ENCODE measurements at regions not wholly inside any gene's neighbourhood (a gene's known extent, or its start where the extent isn't known, plus 50 kb on each side); places are given as distances from the start of the nearest gene placed in this dataset.
"Not testable (repeated sequence)": the region's sequence is repeated elsewhere in the genome, so short reads cannot be mapped to it uniquely, and the experiment has no call there.

DNA sequence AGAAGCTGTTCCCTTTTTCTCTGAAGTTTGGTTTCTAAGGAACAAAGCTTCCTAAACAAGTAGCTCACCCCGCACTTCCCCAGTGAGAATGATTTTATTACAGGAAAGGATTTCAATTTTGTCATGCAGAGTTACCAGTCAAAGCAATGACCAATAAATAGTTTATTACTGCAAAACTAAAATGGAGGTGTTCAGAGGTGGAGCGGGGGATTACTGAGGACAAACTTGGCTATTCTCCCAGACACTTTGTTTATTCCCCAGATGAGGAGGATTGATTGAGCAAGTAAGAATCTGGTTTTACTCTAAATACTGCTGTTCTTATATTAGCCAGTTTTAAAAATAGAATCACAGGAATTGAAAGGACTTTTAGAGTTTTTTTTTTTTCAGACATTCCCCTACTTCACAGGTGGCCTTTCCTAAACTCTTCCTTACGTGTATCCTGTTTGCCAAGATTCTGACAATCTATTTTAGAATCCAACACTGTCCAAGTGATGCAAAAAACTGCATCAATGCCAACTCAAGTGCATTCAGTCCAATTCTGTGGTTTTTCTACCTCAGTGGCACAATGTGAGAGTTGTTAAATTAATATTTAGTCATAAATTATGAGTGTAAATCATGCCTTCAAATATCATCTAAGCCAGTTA, 136.1 kb downstream of the TNFSF18 start:
- in situ Hi-C loops (cut with MboI; ENCODE audit: low sequenced_read_pairs): no loop called here

DNA sequence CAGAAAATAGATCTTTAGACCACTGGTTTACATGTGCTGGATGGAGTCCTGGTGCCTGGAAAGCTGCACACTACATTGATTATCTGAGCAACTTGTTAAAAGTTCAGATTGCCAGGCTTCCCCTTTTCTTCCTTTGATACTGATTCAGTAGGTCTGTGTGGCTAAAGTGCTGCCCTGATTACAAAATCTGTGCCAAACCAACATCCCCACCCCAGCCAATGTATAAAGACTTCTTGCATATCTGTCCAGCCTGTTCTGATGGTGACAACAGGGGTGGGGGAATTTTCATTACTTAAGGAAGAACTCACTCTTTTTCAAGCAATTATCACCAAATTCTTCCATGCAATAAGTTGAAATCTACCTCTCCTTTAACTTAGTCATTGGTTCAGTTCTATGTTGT, 135.5 kb downstream of the TNFSF18 start:
- in situ Hi-C loops (cut with MboI; ENCODE audit: low sequenced_read_pairs): no loop called here

DNA sequence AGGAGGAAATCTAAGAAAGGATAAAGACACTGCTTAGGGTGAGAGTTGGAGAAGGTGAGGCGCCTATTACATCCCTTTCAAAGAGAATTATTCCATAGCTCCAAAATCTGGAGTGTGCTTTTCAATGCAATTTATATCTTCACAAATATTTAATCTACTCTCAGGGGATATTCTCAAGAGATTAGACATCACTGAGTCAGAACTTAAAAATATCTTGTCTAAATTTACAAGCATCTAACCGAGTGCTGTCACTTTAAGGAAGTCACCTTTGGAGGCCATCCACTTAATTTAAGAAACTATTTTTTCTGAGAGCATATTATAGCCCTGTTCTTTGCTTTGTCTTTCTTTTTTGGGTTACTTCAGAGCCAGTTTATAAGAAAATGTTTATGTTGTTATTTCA, 134.6 kb downstream of the TNFSF18 start:
- in situ Hi-C loops (cut with MboI; ENCODE audit: low sequenced_read_pairs): no loop called here

DNA sequence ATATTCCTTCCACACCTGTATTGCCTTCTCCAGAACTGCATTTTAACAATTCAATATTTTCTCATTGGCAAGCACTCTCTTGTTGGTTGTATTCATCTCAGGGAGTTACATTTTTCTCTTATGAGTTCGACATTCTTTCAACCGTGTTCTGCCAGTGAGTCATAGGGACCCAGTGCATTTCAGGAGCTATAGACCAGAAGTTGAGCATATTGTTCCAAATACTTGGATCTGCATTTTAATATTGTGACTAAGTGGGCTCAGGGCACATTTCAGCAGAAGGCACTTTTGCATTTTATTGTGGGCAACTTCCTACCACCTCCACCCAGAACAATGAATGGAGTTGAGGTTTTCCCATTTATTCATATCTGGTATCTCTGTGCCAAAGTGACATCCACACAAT, 132.8 kb downstream of the TNFSF18 start:
- in situ Hi-C loops (cut with MboI; ENCODE audit: low sequenced_read_pairs): no loop called here

DNA sequence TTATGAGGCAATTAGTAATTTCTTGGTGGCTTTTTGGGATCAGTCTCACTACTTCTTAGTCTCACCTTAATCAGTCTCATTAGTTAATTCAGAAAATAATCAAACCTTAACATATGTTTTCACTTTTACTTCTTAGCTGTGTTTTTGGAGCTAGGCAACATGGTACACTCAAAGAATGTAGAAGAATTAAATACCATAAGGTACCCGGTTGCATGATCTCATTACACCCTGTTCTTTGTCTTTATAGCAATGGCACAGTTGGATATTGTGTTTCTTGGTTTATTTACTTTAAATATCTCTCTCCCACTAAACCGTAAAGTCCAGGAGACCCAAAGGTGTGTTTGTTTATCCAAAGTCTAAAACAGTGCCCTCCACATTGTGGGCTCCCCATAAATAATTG, 132.3 kb downstream of the TNFSF18 start:
- in situ Hi-C loops (cut with MboI; ENCODE audit: low sequenced_read_pairs): no loop called here

DNA sequence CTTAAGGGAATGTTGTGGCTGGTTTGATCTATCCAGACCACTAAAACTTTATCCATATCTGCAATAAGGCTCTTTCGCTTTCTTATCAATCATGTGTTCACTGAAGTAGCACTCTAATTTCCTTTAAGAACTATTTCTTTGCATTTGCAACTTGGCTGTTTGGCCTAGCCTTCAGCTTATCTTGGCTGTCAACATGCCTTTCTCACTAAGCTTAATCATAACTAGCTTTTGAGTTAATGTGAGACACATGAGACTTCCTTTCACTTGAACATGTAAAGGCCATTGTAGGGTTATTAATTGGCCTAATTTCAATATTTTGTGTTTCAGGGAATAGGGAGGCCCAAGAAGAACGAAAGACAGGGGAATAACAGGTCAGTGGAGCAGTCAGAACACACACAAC, 124.7 kb downstream of the TNFSF18 start:
- in situ Hi-C loops (cut with MboI; ENCODE audit: low sequenced_read_pairs): no loop called here

DNA sequence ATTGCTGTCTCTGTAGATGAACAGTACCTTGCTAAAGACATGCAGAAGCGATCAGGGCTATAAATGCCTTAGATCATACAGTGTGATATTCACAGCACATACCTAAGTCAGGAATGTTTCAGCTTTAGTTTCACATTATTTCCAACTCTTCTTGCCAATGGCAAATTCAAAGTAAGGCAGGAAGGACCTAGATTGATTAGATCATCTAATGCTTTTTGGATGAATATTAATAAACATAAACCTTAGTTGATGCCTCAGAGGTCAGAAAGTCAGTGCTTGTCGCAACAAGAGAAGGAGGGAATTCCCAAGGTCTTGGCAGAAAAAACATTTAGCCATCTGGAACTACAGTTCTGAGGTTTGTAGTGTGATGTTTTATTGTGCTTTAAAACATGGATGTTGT, 122.3 kb downstream of the TNFSF18 start:
- in situ Hi-C loops (cut with MboI; ENCODE audit: low sequenced_read_pairs): no loop called here

DNA sequence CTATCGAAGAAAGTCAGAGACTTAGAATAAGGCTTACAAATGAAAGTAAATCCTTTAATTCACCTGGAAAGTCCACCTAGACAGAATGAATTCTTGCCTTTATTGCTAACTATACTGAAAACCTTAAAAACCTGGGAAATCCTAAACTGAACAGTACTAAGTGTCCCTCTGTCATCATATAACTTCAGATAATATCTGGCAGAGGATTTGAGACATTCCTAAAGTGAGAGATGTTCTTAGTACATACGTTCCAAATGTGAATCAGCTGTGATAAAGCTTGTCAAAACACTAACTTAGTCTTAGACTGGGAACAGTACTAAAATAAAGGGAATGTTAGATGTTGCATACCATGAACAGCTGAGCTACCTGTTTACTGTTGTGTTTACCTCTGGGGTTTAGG, 121.7 kb downstream of the TNFSF18 start:
- in situ Hi-C loops (cut with MboI; ENCODE audit: low sequenced_read_pairs): no loop called here

DNA sequence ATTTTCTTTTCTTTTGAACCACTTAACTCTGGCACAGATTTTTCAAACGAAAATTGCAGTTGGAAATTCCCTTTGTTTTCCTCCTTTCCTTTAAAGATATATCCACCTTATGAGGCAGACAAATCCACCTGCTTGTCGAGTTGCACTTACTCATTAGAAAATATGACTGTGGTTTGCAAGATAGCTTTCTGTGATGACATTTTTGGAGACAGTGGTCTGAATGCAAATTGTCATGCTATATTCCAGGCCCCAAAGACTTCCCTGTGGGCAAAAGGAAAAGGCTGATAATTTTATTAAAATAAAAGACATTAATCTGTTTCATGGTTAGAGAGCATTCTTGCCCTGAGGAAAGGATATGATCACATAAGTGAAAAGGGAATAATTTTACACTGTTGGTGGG, 120.6 kb downstream of the TNFSF18 start:
- in situ Hi-C loops (cut with MboI; ENCODE audit: low sequenced_read_pairs): no loop called here

DNA sequence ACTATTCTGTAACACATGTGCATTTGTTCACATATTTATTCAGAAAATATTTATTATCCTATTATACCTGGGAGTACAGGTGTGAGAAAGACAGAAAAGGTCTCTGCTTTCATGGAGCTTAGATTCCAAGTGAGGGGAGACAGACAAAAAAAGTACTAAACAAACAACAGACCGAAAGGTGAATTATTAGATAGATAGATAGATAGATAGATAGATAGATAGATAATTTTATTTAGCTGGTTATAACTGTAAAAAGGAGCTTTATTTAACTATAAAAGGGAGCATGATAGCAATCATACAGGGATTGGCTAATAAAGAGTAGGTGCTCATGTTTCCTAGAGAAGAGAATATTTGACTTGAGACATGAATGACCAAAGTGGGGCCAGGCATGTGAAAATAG, 119.4 kb downstream of the TNFSF18 start:
- in situ Hi-C loops (cut with MboI; ENCODE audit: low sequenced_read_pairs): no loop called here

DNA sequence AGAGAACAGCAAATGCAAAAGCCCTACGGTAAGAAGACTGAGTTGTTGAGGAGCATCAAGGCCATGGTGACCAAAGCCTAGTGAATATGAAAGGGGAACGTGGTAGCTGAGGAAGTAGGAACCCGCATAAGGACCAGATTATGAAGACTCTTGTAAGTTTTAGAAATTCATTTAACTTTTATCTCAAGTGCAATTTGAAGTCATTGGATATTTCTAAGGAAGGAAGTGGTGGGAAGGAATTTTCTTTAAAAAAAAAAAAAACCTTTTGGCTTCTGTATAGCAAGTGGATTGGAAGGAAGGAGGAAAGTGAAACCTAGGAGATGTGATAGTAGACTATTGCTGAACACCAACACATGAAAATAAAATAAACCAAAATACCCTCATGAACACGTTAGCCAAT, 119.0 kb downstream of the TNFSF18 start:
- in situ Hi-C loops (cut with MboI; ENCODE audit: low sequenced_read_pairs): no loop called here

DNA sequence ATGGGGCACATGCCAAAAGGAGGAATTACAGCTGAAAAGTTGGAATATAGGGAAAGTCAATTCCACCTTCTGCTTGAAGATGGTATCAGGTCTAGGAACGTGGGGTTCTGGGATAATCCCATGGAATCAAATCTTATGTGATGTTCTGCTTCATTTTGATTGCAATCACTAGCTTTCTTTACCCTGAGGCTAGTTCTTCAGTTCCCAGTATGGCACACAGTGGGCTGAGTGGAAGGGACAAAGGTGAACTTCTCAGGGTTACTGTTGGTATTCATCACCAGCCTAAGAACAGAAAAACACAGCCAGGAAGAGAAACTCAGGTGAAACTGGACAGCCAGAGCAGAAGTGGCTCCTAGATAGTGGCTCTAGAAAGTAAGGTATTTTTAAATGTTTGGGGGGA, 117.8 kb downstream of the TNFSF18 start:
- in situ Hi-C loops (cut with MboI; ENCODE audit: low sequenced_read_pairs): no loop called here

DNA sequence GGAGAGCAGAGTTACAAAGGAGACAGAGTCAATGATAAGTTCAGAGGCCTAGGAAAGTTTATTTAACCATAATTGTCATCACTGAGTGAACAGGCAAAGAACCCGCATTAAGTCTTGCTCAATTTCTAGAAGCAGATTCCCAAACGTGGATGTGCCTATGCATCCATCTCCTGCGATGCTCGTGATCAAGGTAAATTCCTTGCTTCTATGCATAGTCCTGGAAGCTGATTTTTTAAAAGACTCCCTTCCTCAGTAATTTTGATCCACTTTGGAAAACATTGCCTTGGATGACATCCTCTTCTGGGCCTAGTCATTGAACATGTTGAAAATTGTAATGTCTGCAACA, 116.4 kb downstream of the TNFSF18 start:
- in situ Hi-C loops (cut with MboI; ENCODE audit: low sequenced_read_pairs): no loop called here

DNA sequence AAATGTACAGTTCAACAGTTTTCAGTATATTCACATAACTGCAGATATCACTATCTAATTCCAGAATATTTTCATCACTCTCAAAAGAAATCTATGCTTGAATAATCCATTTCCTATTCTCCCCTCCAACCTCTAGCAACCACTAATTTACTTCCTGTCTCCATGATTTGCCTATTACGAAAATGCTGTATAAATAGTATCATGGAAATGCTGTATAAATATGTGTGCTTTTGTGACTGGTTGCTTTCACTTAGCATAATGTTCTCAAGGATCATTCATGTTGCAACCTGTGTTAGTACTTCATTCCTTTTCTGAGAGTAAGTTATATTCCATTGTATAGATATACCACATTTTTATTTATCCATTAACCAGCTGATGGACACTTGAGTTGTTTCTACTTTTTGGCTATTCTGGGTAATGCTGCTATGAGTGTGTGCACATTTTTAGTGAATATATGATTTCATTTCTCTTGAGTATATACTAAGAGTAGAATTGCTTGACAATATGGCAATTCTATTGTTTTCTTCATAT, 115.6 kb downstream of the TNFSF18 start:
- in situ Hi-C loops (cut with MboI; ENCODE audit: low sequenced_read_pairs): no loop called here

DNA sequence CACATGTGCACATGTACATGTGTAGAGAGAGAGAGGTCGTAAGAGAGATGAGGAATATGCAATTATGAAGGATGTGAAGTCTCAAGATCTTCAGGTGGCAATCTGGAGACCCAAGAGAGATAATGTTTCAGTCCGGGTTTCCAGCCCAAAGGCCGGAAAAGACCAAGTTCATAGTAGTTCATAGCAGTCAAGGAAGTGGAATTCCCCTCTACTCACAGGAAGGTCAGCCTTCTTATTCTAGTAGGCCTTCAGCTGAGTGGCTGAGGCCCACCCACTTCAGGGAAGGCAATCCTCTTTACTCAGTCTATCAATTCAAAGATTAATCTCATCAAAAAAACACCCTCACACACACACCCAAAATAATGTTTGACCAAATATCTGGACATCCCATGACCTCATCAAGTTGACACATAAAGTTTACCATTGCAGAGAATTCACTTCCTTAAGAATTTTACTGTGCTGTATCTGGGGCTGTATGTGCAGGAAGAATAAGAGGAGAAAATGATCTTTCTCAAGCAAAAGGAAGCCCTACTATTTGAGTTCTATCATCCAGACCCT, 114.6 kb downstream of the TNFSF18 start:
- in situ Hi-C loops (cut with MboI; ENCODE audit: low sequenced_read_pairs): no loop called here

DNA sequence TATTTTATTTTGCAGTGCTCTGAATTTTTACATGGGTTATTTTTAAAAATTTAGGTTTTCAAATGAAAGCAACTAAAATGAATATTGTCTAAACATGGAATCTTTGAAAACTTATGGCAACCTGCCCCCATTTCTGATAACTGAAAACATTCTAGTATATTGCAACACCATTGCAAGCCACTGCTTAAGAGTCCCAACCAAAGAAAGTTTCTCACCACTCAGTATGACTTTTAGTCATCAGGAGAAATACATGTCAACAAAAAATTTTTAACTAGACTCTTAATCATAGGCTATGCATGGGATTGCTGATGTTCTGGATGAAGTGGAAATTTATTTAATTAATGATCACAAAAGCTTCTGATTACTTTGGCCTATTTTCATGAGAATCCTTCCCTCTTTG, 112.1 kb downstream of the TNFSF18 start:
- in situ Hi-C loops (cut with MboI; ENCODE audit: low sequenced_read_pairs): no loop called here

DNA sequence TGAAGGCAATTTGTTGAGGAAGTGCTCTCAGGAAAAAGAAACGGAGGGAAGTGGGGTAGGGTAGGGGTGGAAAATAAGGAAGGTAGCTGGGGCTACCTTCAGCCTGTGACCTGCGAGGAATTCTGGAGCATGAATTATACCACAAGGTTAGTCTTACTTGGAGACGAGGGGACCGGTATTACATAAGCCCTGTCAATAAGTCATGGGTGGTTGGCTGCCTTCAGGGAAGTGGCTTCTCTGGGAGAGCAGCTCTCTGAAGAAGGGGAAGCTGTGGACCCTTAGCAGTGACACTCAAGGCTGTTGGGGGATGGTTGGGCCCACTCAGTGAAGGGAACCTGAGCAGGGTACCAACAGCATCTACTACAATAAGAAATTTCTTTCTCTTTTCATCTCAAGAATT, 111.3 kb downstream of the TNFSF18 start:
- in situ Hi-C loops (cut with MboI; ENCODE audit: low sequenced_read_pairs): no loop called here

DNA sequence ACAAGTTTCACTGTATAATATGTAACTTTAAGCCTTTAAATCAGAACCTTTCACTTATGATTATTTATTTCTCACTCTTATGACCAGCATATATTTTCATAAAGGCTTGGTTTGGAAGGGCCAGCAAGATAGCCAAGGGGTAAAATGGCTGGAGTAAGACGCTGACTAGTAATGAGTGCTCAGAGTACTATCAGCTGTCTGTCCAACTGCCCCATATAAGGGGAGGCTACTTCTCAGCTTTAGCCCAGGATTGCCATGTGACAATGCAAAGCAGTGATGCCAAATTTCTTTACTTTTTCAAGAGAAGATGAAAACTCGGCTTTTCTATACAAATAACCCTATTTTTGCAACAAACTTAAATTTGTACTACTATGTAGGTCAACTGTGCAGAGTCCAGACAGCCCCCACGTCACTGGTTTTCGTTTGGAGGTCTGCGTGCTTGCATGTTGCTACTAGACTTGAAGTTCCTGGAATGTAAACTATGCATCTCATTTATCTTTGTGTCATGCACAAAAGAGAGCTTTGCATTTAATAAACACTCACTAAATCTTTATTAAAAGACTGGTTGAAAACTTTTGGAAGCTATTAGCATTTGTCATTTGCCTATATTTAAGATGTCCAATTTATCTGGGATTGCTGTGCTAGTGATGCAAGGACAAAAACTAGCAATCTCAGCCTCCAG, 110.4 kb downstream of the TNFSF18 start:
- in situ Hi-C loops (cut with MboI; ENCODE audit: low sequenced_read_pairs): no loop called here

DNA sequence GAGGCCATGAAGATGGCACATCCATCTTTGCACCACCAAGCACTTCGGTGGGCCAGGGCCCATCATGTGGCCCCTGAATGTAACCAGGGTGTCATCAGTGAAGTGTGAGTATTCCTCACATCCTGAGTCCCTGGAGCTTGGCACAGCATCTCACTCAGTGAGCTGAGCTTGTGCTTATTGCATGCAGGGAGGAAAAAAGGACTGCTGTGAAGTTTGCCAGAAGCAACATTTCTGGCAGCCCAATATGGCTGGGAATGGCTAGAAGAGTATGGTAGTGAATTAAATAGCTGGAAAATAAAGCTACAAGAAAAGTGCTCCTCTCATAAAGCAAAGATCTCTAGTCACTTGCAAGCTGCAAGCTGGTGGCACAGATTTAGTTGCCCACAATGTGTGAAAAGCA, 109.3 kb downstream of the TNFSF18 start:
- in situ Hi-C loops (cut with MboI; ENCODE audit: low sequenced_read_pairs): no loop called here

DNA sequence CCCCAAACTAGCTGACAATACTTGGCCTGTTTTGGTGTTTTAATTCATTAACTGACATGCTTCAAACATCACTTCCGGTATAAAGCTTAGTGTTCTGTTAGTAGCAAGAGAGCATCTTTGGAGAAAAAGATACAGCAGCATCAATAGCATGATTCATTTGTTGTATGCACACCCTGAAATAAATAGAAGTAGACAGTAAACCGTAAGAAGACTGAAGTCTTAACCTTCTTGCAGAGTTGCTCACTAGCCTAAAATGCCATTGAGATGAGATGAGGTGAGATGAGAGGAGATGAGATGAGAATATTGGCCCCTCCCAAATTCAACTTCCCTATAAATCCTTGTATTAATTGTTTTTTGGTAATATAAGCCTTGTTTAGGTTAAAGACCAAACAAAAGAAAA, 108.8 kb downstream of the TNFSF18 start:
- in situ Hi-C loops (cut with MboI; ENCODE audit: low sequenced_read_pairs): no loop called here

DNA sequence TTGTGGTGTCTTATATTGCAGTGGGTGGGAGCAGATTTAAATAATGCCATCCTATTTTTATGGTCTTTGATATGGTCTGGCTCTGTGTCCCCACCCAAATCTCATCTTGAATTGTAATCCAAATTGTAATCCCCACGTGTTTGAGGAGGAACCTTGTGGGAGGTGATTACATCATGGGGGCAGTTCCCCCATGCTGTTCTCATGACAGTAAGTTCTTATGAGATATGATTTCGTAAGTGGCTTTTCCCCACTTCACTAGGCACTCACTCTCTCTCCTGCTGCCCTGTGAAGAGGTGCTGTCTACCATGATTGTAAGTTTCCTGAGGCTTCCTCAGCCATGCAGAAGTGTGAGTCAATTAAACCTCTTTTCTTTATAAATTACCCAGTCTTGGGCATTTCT, 107.6 kb downstream of the TNFSF18 start:
- in situ Hi-C loops (cut with MboI; ENCODE audit: low sequenced_read_pairs): not testable (repeated sequence)

DNA sequence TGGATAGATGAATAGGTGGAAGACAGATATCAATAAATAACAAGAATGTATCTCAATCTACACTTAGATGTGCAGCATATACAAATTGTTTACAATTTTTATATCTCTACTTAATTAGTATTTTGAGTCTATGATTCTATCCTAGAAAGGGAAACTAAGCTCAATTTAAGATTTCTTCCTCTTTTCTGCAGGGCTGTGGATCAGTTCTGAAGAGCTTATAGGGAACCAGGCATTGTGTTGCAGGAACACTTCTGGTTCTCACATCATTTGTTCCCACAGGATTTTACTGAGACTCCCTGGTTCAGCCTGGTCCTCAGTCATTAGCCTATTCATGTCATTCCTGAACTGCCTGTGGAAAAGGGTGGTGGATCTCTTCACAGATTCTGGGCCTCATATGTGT, 105.8 kb downstream of the TNFSF18 start:
- in situ Hi-C loops (cut with MboI; ENCODE audit: low sequenced_read_pairs): no loop called here
